Muscle of leg (tissue), 3 donors: ENCODE measurements at regions not wholly inside any gene's neighbourhood (a gene's known extent, or its start where the extent isn't known, plus 50 kb on each side); places are given as distances from the start of the nearest gene placed in this dataset.

Experiments used
- DNase-seq: peaks from one replicate; pipeline ENCODE4 v3.0.0; 2013
- H3K27ac ChIP-seq: one replicate; pipeline ENCODE4 v1.5.1; 2013; ENCODE audit warnings: mild to moderate bottlenecking, low read length, control low read depth
- H3K27me3 ChIP-seq: one replicate; pipeline ENCODE4 v1.6.1; 2013; ENCODE audit warnings: low read length; ENCODE audit not compliant: control insufficient read depth, insufficient read depth
- H3K36me3 ChIP-seq: one replicate; pipeline ENCODE4 v1.6.1; 2013; ENCODE audit warnings: low read length; ENCODE audit not compliant: control insufficient read depth, insufficient read depth
- H3K4me1 ChIP-seq: one replicate; pipeline ENCODE4 v1.6.1; 2013; ENCODE audit warnings: low read length; ENCODE audit not compliant: control insufficient read depth, insufficient read depth
- H3K4me3 ChIP-seq: one replicate; pipeline ENCODE4 v1.5.1; 2013; ENCODE audit warnings: low read length, control low read depth
- H3K9me3 ChIP-seq: replicated peaks from 2 replicates; pipeline ENCODE4 v1.6.1; 2013; ENCODE audit warnings: low read depth, low read length; ENCODE audit not compliant: control insufficient read depth
- WGBS: methylation state at CpG from one replicate; pipeline ENCODE4 v1.1.5; 2013; ENCODE audit warnings: missing lambda C conversion rate; ENCODE audit not compliant: insufficient coverage; 5-methylcytosine and 5-hydroxymethylcytosine counted together

DNA sequence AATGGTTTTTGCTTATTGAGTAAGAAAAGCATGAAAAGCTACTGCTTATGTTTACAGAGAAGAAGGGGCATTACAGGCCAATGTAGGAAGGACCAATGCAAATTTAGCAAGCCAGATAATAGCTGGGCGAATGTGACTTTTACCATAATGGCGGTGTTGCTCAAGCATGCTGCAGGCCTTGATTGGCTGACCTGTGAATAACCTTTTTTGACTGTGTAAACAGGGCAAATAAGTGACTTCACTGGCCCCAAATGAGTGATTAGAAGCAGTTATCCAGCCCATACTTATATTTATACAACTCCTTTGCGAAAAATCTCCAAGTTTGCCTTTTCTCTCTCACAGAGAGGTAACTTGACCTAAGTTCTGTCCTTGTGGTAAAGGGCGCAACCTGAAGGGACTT, 146.9 kb downstream of the SP3 start:
- DNase-seq, result no peak

GRCh38 chr2:173819852-173820251, 145.3 kb downstream of the SP3 start:
- H3K27ac ChIP-seq, result no peak overlapping the region
- no peak for DNase-seq
- 55% methylated on average over 3 of the region's 5 CpGs for WGBS
- no peaks in the 10 kb centered on the region for H3K36me3 ChIP-seq
- H3K4me3 ChIP-seq, result no peak overlapping the region
- no peaks in the 10 kb centered on the region for H3K9me3 ChIP-seq
- H3K4me1 ChIP-seq, result no peaks in the 10 kb centered on the region
- no peaks in the 10 kb centered on the region for H3K27me3 ChIP-seq

More for the DNA sequence above, 146.9 kb downstream of the SP3 start:
- Histone ChIP-seq H3K9me3 (no peaks in the 10 kb centered on the region), H3K4me3 (no peak overlapping the region), H3K27me3 (no peaks in the 10 kb centered on the region), H3K27ac (no peak overlapping the region), H3K4me1 (no peaks in the 10 kb centered on the region), H3K36me3 (no peaks in the 10 kb centered on the region)
- WGBS, result 100% methylated on average over 3 of the region's 4 CpGs

DNA sequence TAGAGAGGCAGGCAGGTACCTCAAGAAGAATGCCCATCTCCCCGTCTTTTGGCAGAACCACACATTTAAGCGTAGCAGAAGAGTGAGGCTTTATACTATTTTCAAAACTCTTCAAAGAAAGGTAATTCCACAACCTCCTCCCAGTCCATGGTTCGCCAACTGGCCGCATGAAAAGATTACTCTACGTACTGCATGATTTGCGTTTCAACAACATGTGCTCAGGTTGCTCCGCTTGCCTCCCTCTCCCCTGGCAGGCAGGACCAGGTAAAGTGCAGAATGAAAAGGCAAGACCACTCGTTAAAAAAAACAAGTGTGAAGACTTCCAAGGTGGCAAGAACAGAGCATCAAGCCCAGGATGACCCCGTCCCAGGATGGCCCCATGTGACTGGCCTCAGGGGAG, 143.7 kb downstream of the SP3 start:
- 92% methylated on average over 8 of the region's 9 CpGs for WGBS
- no peak for DNase-seq
- no peaks in the 10 kb centered on the region for H3K4me1 ChIP-seq
- H3K4me3 ChIP-seq, result no peak overlapping the region
- H3K27ac ChIP-seq, result no peak overlapping the region
- H3K36me3 ChIP-seq, result no peaks in the 10 kb centered on the region
- H3K27me3 ChIP-seq, result no peaks in the 10 kb centered on the region
- no peaks in the 10 kb centered on the region for H3K9me3 ChIP-seq

GRCh38 chr2:173822889-173823542, 142.2 kb downstream of the SP3 start:
- H3K27ac ChIP-seq, result no peak overlapping the region
- no peak for DNase-seq
- H3K4me1 ChIP-seq, result no peaks in the 10 kb centered on the region
- 60% methylated on average over 2 of the region's 6 CpGs for WGBS
- no peaks in the 10 kb centered on the region for H3K9me3 ChIP-seq
- no peaks in the 10 kb centered on the region for H3K36me3 ChIP-seq
- no peaks in the 10 kb centered on the region for H3K27me3 ChIP-seq
- H3K4me3 ChIP-seq, result no peak overlapping the region

GRCh38 chr2:173823543-173823939, 141.6 kb downstream of the SP3 start:
- WGBS, result no CpG with 5 or more reads among the region's 4 CpGs
- no peaks in the 10 kb centered on the region for H3K36me3 ChIP-seq
- no peak overlapping the region for H3K27ac ChIP-seq
- no peaks in the 10 kb centered on the region for H3K9me3 ChIP-seq
- DNase-seq, result no peak
- H3K4me3 ChIP-seq, result no peak overlapping the region
- no peaks in the 10 kb centered on the region for H3K4me1 ChIP-seq
- H3K27me3 ChIP-seq, result no peaks in the 10 kb centered on the region

GRCh38 chr2:173828189-173829142, 136.7 kb downstream of the SP3 start:
- no peaks in the 10 kb centered on the region for H3K36me3 ChIP-seq
- no peaks in the 10 kb centered on the region for H3K9me3 ChIP-seq
- peak; percentile 17 for DNase-seq
- WGBS, result 67% methylated on average over 4 of the region's 9 CpGs
- H3K27me3 ChIP-seq, result no peaks in the 10 kb centered on the region
- H3K4me1 ChIP-seq, result peaks cover 33% of the 10 kb centered on the region
- no peak overlapping the region for H3K27ac ChIP-seq
- no peak overlapping the region for H3K4me3 ChIP-seq

- no peaks in the 10 kb centered on the region for H3K9me3 ChIP-seq
- 66% methylated on average over 2 of the region's 4 CpGs for WGBS
- H3K4me1 ChIP-seq, result peaks cover 33% of the 10 kb centered on the region
- H3K27me3 ChIP-seq, result no peaks in the 10 kb centered on the region
- no peak overlapping the region for H3K4me3 ChIP-seq
- no peaks in the 10 kb centered on the region for H3K36me3 ChIP-seq
- no peak for DNase-seq
- no peak overlapping the region for H3K27ac ChIP-seq
Observed at GRCh38 chr2:173829727-173830126, 135.4 kb downstream of the SP3 start.

DNA sequence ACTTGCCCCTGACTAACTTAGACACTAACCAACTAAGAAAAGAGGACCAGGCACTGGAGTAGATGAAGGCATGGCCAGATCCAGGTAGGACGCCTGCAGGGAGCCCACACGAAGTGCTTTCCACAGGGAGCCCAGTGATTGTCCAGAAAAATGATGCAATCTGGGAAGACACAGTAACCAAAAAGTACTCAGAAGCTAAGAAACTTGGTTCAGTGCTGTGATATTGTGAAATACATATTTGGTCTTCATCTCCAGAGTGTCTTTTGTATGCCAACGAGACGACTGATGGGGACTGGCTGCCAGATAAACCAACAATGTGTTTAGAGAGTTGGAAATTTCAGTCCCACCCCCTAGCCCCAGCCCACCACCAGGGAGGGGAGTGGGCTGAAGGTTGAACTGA, 135.0 kb downstream of the SP3 start:
- Histone ChIP-seq H3K36me3 (no peaks in the 10 kb centered on the region), H3K27ac (no peak overlapping the region), H3K27me3 (no peaks in the 10 kb centered on the region), H3K9me3 (no peaks in the 10 kb centered on the region), H3K4me3 (no peak overlapping the region), H3K4me1 (peaks cover 33% of the 10 kb centered on the region)
- WGBS, result 76% methylated on average over 2 of the region's 4 CpGs
- DNase-seq, result peak; percentile 18

DNA sequence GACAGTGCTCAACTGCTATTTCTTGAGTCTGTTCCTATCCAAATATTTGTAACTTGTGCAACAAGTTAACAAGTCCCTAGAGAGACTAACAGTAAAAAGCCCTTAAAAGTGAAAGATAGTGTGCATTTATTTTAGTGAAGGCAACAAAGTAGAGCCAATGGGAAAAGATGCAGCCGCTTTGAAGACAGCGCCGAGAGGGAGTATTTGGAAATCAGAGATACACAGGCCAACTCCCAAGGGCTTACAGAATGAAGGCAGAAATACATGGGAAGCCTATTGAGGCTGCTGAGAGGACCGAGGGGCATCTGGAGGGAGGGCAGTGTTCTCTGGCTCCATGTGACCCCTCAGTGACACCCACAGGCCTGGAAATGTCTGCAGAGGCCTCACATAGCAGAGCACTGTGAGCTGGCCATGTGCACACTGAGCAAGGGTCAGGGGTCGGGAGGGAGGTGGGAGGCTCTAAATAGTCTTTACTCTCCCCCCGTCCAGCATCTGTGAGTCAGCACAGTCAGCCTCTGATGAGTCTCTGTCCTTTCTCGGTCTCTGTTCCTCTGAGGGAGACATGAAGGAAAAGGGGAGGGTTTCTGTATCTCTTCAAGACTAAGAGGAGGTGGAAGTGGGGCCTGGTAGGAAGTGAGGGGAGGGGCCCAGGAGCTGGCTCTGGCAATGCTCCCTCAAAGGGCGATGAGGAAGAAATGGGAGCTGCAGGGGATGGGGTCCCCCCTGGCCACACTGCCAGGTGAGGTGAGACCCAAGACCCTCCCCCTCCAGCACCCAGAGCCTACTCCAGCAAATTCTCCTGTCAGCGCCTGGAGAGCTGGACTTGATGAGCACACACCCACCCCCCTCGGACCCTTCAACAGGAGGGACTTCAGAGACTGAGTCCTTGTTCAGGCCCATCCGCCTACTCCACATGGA, 133.6 kb downstream of the SP3 start:
- Histone ChIP-seq H3K4me3 (no peak overlapping the region), H3K27ac (peak overlapping the region; percentile 69), H3K9me3 (no peaks in the 10 kb centered on the region), H3K4me1 (peaks cover 33% of the 10 kb centered on the region), H3K36me3 (no peaks in the 10 kb centered on the region), H3K27me3 (no peaks in the 10 kb centered on the region)
- DNase-seq, result peak; percentile 90
- WGBS, result 37% methylated on average over 6 of the region's 11 CpGs

- Histone ChIP-seq H3K4me3 (no peak overlapping the region), H3K36me3 (no peaks in the 10 kb centered on the region), H3K27ac (no peak overlapping the region), H3K9me3 (no peaks in the 10 kb centered on the region), H3K27me3 (no peaks in the 10 kb centered on the region), H3K4me1 (peaks cover 31% of the 10 kb centered on the region)
- DNase-seq, result no peak
- no CpG with 5 or more reads among the region's 2 CpGs for WGBS
Observed at GRCh38 chr2:173834141-173834540, 131.0 kb downstream of the SP3 start.
